Astrocyte (in vitro differentiated cells and primary cell): ENCODE measurements at regions not wholly inside any gene's neighbourhood (a gene's known extent, or its start where the extent isn't known, plus 50 kb on each side); places are given as distances from the start of the nearest gene placed in this dataset.

Source experiments
- CTCF ChIP-seq: IDR thresholded peaks from 2 replicates; pipeline ENCODE4 v1.5.1; 2011; ENCODE audit warnings: low read depth, mild to moderate bottlenecking, inconsistent platforms, low read length, moderate library complexity; ENCODE audit not compliant: insufficient read depth
- EZH2 ChIP-seq: IDR thresholded peaks from 2 replicates; pipeline ENCODE4 v1.6.1; 2012; ENCODE audit warnings: mild to moderate bottlenecking, low read length, inconsistent platforms; ENCODE audit not compliant: insufficient read depth

GRCh38 chr2:19503406-19503805 lies 145.0 kb upstream of the OSR1 start:
- TF ChIP-seq EZH2 (no peak), CTCF (no peak)
